ENCODE measurements at regions not wholly inside any gene's neighbourhood (a gene's known extent, or its start where the extent isn't known, plus 50 kb on each side); places are given as distances from the start of the nearest gene placed in this dataset.
"Not testable (repeated sequence)": the region's sequence is repeated elsewhere in the genome, so short reads cannot be mapped to it uniquely, and the experiment has no call there.

DNA sequence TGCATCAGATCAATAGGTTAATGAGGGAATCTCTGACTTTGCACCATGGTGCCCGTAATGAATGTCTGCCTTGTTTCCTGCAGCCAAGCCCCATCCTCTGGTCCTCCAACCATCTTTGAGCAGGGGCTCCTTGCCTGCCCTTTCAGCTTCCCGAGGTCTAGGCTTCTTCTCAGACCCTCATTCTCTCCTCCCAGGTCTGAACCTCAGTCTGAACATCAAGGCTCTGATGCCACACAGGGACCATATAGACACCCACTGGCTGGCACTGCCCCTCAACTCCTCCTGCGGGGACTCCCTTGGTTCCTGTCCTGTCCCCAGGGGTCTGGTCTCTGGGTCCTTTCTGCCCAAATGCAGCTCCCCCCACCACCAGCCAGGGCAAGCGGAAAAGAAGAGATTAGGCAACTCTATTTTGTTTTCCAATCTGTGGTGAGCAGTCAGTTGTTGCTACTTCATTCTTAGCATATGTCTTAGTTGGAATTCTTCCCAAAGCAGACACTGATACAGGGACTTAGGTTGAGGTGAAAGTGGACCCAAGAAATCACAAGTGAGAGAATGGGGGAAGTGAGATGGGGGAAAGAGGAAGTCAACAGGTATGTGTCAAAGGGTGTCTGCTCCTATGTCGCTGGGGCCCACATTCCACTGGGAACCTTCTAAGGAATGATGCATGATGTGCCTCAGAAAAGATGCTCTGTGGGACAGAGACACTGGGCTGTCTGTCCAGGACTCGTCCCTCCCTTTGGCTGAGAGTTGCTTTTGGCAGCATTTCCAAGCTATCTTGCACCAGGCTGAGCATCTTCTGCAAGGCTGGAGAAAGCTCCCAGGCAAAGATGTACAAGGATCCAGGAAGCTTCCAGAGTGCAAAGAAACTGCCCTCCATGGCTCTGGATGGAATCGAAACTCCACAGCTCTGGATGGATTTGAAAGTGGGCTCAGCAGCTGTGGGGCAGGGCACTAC, 1096.5 kb upstream of the TMEM132C start:
- no peak overlapping the region for H3K9ac ChIP-seq (replicated peaks; ENCODE audit: extremely low read depth, insufficient read depth, low read length)
- no peaks in the 10 kb centered on the region for H3K27me3 ChIP-seq (ENCODE audit: control insufficient read depth in 2 of 2, insufficient read depth in 2 of 2, low read length in 2 of 2)
- H3K4me2 ChIP-seq (ENCODE audit: insufficient read depth, low read length) = no peak overlapping the region
- DNase-seq (ENCODE audit: low read depth, low spot score) = no peak
- H4K20me1 ChIP-seq (replicated peaks; ENCODE audit: control insufficient read depth, extremely low read depth, insufficient read depth, low read length) = no peaks in the 10 kb centered on the region
- no peaks in the 10 kb centered on the region for H3K9me1 ChIP-seq (replicated peaks; ENCODE audit: control insufficient read depth, extremely low read depth, insufficient read depth, low read length)
- no peak overlapping the region for H3K27ac ChIP-seq (ENCODE audit: insufficient read depth, low read depth, low read length)
- H3K36me3 ChIP-seq (ENCODE audit: control insufficient read depth in 2 of 2, extremely low read depth in 1 of 2, insufficient read depth in 2 of 2, low read length in 2 of 2) = no peaks in the 10 kb centered on the region
- no peaks in the 10 kb centered on the region for H3K4me1 ChIP-seq (ENCODE audit: control insufficient read depth, extremely low read depth, insufficient read depth, low read length)
- H3K4me3 ChIP-seq (replicated peaks in 1 of 3; ENCODE audit: insufficient read depth in 1 of 3, low read depth in 1 of 3, low read length in 3 of 3) = no peak overlapping the region
- ChIA-PET CTCF (no interaction called here), POLR2A (no interaction called here)
- H3K79me2 ChIP-seq (ENCODE audit: control insufficient read depth, insufficient read depth, low read length) = no peaks in the 10 kb centered on the region
- H3K9me3 ChIP-seq (replicated peaks; ENCODE audit: control insufficient read depth, insufficient read depth, low read length) = no peaks in the 10 kb centered on the region
- BruUV-seq (replicated peaks) = no TSS peak
- no peak for TF ChIP-seq JUN (IDR thresholded peaks at IDR 0.05; ENCODE audit: borderline replicate concordance, insufficient read depth, insufficient read length, low read depth)
- dilution Hi-C loops (cut with MboI; ENCODE audit: extremely low pct_ligation_motif_present, low sequenced_read_pairs) (no loop called here), intact Hi-C loops (cut with micrococcal nuclease) (no loop called here)
- no peak for FAIRE-seq
- no peak overlapping the region for H2AFZ ChIP-seq (ENCODE audit: low read depth, low read length)

DNA sequence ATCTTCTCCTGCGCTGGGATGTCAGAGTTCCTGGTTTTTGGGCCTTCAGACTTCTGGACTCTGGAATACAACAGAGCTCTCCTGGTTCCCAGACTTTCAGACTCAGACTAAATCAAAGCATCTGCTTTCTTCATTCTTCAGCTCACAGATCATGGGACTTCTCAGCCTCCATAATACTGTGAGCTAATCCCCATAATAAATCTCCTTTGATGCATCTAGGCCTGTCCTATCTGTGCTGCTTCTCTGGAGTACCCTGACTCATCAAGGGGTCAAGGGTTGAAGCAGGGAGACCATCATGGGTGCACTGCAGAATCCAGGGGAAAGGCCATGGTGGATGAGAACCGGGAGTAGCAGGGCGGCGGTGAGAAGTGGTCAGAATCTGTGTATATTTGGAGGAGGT, 1094.1 kb upstream of the TMEM132C start:
- intact Hi-C loops (cut with micrococcal nuclease) = no loop called here

DNA sequence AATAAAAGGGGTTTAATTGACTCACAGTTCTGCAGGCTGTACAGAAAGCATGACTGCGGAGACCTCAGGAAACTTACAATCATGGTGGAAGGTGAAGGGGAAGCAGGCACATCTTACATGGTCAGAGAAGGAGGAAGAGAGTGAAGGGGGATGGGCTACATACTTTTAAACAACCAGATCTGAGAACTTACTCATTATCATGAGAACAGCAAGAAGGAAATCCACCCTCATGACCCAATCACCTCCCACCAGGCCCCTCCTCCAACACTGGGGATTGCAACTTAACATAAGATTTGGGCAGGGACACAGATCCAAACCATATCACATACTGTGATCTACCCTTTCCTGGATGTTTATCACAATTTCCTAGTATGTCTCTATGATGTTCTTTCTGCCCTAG, 1093.0 kb upstream of the TMEM132C start:
- H3K4me3 ChIP-seq (replicated peaks in 1 of 3; ENCODE audit: insufficient read depth in 1 of 3, low read depth in 1 of 3, low read length in 3 of 3); H3K4me2 ChIP-seq (ENCODE audit: insufficient read depth, low read length); H3K79me2 ChIP-seq (ENCODE audit: control insufficient read depth, insufficient read depth, low read length); H2AFZ ChIP-seq (ENCODE audit: low read depth, low read length); H3K9me1 ChIP-seq (replicated peaks; ENCODE audit: control insufficient read depth, extremely low read depth, insufficient read depth, low read length); H3K9ac ChIP-seq (replicated peaks; ENCODE audit: extremely low read depth, insufficient read depth, low read length); H3K27me3 ChIP-seq (ENCODE audit: control insufficient read depth in 2 of 2, insufficient read depth in 2 of 2, low read length in 2 of 2); BruUV-seq (replicated peaks); intact Hi-C loops (cut with micrococcal nuclease); H3K4me1 ChIP-seq (ENCODE audit: control insufficient read depth, extremely low read depth, insufficient read depth, low read length); DNase-seq (ENCODE audit: low read depth, low spot score); H3K9me3 ChIP-seq (replicated peaks; ENCODE audit: control insufficient read depth, insufficient read depth, low read length); FAIRE-seq; H4K20me1 ChIP-seq (replicated peaks; ENCODE audit: control insufficient read depth, extremely low read depth, insufficient read depth, low read length); H3K36me3 ChIP-seq (ENCODE audit: control insufficient read depth in 2 of 2, extremely low read depth in 1 of 2, insufficient read depth in 2 of 2, low read length in 2 of 2); dilution Hi-C loops (cut with MboI; ENCODE audit: extremely low pct_ligation_motif_present, low sequenced_read_pairs); CTCF ChIA-PET; H3K27ac ChIP-seq (ENCODE audit: insufficient read depth, low read depth, low read length); POLR2A ChIA-PET: not testable (repeated sequence)

More for the DNA sequence above, 1094.1 kb upstream of the TMEM132C start:
- Histone ChIP-seq H3K4me1 (ENCODE audit: control insufficient read depth, extremely low read depth, insufficient read depth, low read length) (no peaks in the 10 kb centered on the region), H3K4me3 (replicated peaks in 1 of 3; ENCODE audit: insufficient read depth in 1 of 3, low read depth in 1 of 3, low read length in 3 of 3) (no peak overlapping the region), H3K4me2 (ENCODE audit: insufficient read depth, low read length) (no peak overlapping the region), H3K9ac (replicated peaks; ENCODE audit: extremely low read depth, insufficient read depth, low read length) (no peak overlapping the region), H3K79me2 (ENCODE audit: control insufficient read depth, insufficient read depth, low read length) (no peaks in the 10 kb centered on the region), H3K9me1 (replicated peaks; ENCODE audit: control insufficient read depth, extremely low read depth, insufficient read depth, low read length) (no peaks in the 10 kb centered on the region), H3K27me3 (ENCODE audit: control insufficient read depth in 2 of 2, insufficient read depth in 2 of 2, low read length in 2 of 2) (no peaks in the 10 kb centered on the region), H3K9me3 (replicated peaks; ENCODE audit: control insufficient read depth, insufficient read depth, low read length) (no peaks in the 10 kb centered on the region), H3K36me3 (ENCODE audit: control insufficient read depth in 2 of 2, extremely low read depth in 1 of 2, insufficient read depth in 2 of 2, low read length in 2 of 2) (no peaks in the 10 kb centered on the region), H2AFZ (ENCODE audit: low read depth, low read length) (no peak overlapping the region), H3K27ac (ENCODE audit: insufficient read depth, low read depth, low read length) (no peak overlapping the region), H4K20me1 (replicated peaks; ENCODE audit: control insufficient read depth, extremely low read depth, insufficient read depth, low read length) (no peaks in the 10 kb centered on the region)
- ChIA-PET CTCF (no interaction called here), POLR2A (no interaction called here)
- BruUV-seq (replicated peaks) = no TSS peak
- TF ChIP-seq GATA2 (IDR thresholded peaks at IDR 0.05; ENCODE audit: insufficient read depth, insufficient read length, low read depth, low read length) (no peak), FOS (IDR thresholded peaks at IDR 0.05; ENCODE audit: borderline replicate concordance, insufficient read depth, low read length) (no peak), POLR2AphosphoS5 (IDR thresholded peaks at IDR 0.05; ENCODE audit: insufficient read depth, low read depth, low read length) (no peak), POLR2A (IDR thresholded peaks at IDR 0.05; ENCODE audit: low read depth, low read length) (no peak), MYC (IDR thresholded peaks at IDR 0.05; ENCODE audit: low read depth, low read length) (no peak), JUN (IDR thresholded peaks at IDR 0.05; ENCODE audit: borderline replicate concordance, insufficient read depth, insufficient read length, low read depth) (no peak), EZH2 (IDR thresholded peaks at IDR 0.05; ENCODE audit: borderline replicate concordance, low read depth, low read length, severe bottlenecking) (no peak)
- TF ChIP-seq, protein P1, sequence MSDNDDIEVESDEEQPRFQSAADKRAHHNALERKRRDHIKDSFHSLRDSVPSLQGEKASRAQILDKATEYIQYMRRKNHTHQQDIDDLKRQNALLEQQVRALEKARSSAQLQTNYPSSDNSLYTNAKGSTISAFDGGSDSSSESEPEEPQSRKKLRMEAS (IDR thresholded peaks at IDR 0.05; ENCODE audit: insufficient read depth, insufficient read length) = no peak
- TF ChIP-seq, protein P2, sequence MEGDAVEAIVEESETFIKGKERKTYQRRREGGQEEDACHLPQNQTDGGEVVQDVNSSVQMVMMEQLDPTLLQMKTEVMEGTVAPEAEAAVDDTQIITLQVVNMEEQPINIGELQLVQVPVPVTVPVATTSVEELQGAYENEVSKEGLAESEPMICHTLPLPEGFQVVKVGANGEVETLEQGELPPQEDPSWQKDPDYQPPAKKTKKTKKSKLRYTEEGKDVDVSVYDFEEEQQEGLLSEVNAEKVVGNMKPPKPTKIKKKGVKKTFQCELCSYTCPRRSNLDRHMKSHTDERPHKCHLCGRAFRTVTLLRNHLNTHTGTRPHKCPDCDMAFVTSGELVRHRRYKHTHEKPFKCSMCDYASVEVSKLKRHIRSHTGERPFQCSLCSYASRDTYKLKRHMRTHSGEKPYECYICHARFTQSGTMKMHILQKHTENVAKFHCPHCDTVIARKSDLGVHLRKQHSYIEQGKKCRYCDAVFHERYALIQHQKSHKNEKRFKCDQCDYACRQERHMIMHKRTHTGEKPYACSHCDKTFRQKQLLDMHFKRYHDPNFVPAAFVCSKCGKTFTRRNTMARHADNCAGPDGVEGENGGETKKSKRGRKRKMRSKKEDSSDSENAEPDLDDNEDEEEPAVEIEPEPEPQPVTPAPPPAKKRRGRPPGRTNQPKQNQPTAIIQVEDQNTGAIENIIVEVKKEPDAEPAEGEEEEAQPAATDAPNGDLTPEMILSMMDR (IDR thresholded peaks at IDR 0.05; ENCODE audit: extremely low read depth in 1 of 2, insufficient read depth in 1 of 2, low read depth in 1 of 2, low read length in 2 of 2) = no peak
- dilution Hi-C loops (cut with MboI; ENCODE audit: extremely low pct_ligation_motif_present, low sequenced_read_pairs) = no loop called here
- FAIRE-seq = no peak
- DNase-seq (ENCODE audit: low read depth, low spot score) = no peak

All from endothelial cell of umbilical vein (primary cell).